Neural progenitor cell (in vitro differentiated cells): ENCODE measurements at regions not wholly inside any gene's neighbourhood (a gene's known extent, or its start where the extent isn't known, plus 50 kb on each side); places are given as distances from the start of the nearest gene placed in this dataset.

Experiments used
- CTCF ChIP-seq: fragments of 200-600 bp; sonication (generic); IDR thresholded peaks from 2 replicates; pipeline ENCODE4 v1.5.1; 2017; ENCODE audit warnings: antibody characterized with exemption, mild to moderate bottlenecking
- EZH2 ChIP-seq: fragments of 200-600 bp; sonication (generic); IDR thresholded peaks from 2 replicates; pipeline ENCODE4 v1.6.1; 2017; ENCODE audit warnings: antibody characterized with exemption, mild to moderate bottlenecking, moderate library complexity

GRCh38 chr7:1307828-1308227 lies 75.2 kb downstream of the UNCX start:
- TF ChIP-seq CTCF (no peak), EZH2 (no peak)
